ENCODE measurements at regions not wholly inside any gene's neighbourhood (a gene's known extent, or its start where the extent isn't known, plus 50 kb on each side); places are given as distances from the start of the nearest gene placed in this dataset.
"Not testable (repeated sequence)": the region's sequence is repeated elsewhere in the genome, so short reads cannot be mapped to it uniquely, and the experiment has no call there.

- Histone ChIP-seq H3K4me3 (ENCODE audit: low read length) (no peak overlapping the region), H3K9ac (ENCODE audit: low read depth, low read length) (no peak overlapping the region), H3K9me3 (replicated peaks; ENCODE audit: low read length) (no peaks in the 10 kb centered on the region), H3K27me3 (ENCODE audit: control insufficient read depth, insufficient read depth, low read length) (peaks cover 40% of the 10 kb centered on the region), H3K4me2 (ENCODE audit: low read length) (no peak overlapping the region), H3K36me3 (ENCODE audit: insufficient read depth, low read length) (no peaks in the 10 kb centered on the region), H3K4me1 (ENCODE audit: control insufficient read depth, insufficient read depth, low read length) (no peaks in the 10 kb centered on the region)
Measured at GRCh38 chr7:140283472-140283871, 106.7 kb upstream of the KDM7A start.

DNA sequence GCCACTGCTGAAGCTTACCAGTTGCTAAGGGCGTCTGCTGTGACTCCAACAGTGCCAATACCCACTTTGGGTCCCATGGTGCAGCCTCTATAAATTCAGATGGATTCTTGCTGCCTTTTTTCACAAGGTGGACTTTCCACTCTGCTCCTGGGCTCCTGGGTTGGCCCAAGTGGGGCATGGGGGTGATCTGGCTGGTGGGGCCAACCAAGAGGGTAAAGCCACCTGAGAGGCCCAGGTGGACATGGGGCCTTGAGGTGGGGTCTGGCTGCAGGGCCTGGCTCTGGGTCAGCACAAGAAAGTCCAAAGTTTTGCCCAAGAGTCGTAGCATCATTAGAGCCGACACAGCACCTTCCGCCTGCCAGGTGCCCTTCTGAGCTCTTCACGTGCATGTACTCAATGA is 105.2 kb upstream of the KDM7A start:
- Histone ChIP-seq H3K4me2 (ENCODE audit: low read length) (no peak overlapping the region), H3K27me3 (ENCODE audit: control insufficient read depth, insufficient read depth, low read length) (peaks cover 41% of the 10 kb centered on the region), H3K9me3 (replicated peaks; ENCODE audit: low read length) (no peaks in the 10 kb centered on the region), H3K4me1 (ENCODE audit: control insufficient read depth, insufficient read depth, low read length) (no peaks in the 10 kb centered on the region), H3K4me3 (ENCODE audit: low read length) (no peak overlapping the region), H3K9ac (ENCODE audit: low read depth, low read length) (no peak overlapping the region), H3K36me3 (ENCODE audit: insufficient read depth, low read length) (no peaks in the 10 kb centered on the region)

GRCh38 chr7:140281255-140281654 is 104.5 kb upstream of the KDM7A start:
- H3K4me2 ChIP-seq (ENCODE audit: low read length), result no peak overlapping the region
- H3K4me1 ChIP-seq (ENCODE audit: control insufficient read depth, insufficient read depth, low read length), result no peaks in the 10 kb centered on the region
- H3K4me3 ChIP-seq (ENCODE audit: low read length), result no peak overlapping the region
- H3K9me3 ChIP-seq (replicated peaks; ENCODE audit: low read length), result no peaks in the 10 kb centered on the region
- no peak overlapping the region for H3K9ac ChIP-seq (ENCODE audit: low read depth, low read length)
- peaks cover 46% of the 10 kb centered on the region for H3K27me3 ChIP-seq (ENCODE audit: control insufficient read depth, insufficient read depth, low read length)
- no peaks in the 10 kb centered on the region for H3K36me3 ChIP-seq (ENCODE audit: insufficient read depth, low read length)

GRCh38 chr7:140276001-140276400 is 99.2 kb upstream of the KDM7A start:
- H3K27me3 ChIP-seq (ENCODE audit: control insufficient read depth, insufficient read depth, low read length), result peaks cover 44% of the 10 kb centered on the region
- no peak overlapping the region for H3K9ac ChIP-seq (ENCODE audit: low read depth, low read length)
- no peak overlapping the region for H3K4me3 ChIP-seq (ENCODE audit: low read length)
- no peak overlapping the region for H3K4me2 ChIP-seq (ENCODE audit: low read length)
- H3K36me3 ChIP-seq (ENCODE audit: insufficient read depth, low read length), result no peaks in the 10 kb centered on the region
- no peaks in the 10 kb centered on the region for H3K9me3 ChIP-seq (replicated peaks; ENCODE audit: low read length)
- no peaks in the 10 kb centered on the region for H3K4me1 ChIP-seq (ENCODE audit: control insufficient read depth, insufficient read depth, low read length)

- Histone ChIP-seq H3K9me3 (replicated peaks; ENCODE audit: low read length) (no peaks in the 10 kb centered on the region), H3K27me3 (ENCODE audit: control insufficient read depth, insufficient read depth, low read length) (peaks cover 43% of the 10 kb centered on the region), H3K36me3 (ENCODE audit: insufficient read depth, low read length) (no peaks in the 10 kb centered on the region), H3K4me2 (ENCODE audit: low read length) (no peak overlapping the region), H3K4me1 (ENCODE audit: control insufficient read depth, insufficient read depth, low read length) (no peaks in the 10 kb centered on the region), H3K9ac (ENCODE audit: low read depth, low read length) (no peak overlapping the region), H3K4me3 (ENCODE audit: low read length) (no peak overlapping the region)
Measured at GRCh38 chr7:140275069-140275965, 98.5 kb upstream of the KDM7A start.

DNA sequence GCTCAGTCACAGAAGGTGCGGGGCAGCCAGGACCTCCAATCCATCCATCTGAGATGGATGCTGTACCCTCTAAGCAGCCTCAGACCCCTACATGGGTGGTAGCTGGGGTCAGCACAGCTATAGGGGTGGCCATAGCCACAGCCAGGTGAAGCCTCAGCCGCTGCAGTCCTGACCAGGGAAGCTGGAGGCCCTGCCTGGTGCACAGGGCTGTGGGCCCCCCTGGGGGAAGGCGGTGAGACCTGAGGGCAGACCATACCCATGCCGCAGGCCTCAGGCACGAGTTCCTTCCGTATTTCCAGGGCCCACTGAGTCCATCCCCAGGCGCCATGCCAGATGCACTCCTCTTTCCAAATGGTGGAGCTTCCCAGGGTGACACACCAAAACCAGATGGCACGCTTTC is 96.6 kb upstream of the KDM7A start:
- no peaks in the 10 kb centered on the region for H3K4me1 ChIP-seq (ENCODE audit: control insufficient read depth, insufficient read depth, low read length)
- H3K4me2 ChIP-seq (ENCODE audit: low read length), result no peak overlapping the region
- H3K27me3 ChIP-seq (ENCODE audit: control insufficient read depth, insufficient read depth, low read length), result peaks cover 34% of the 10 kb centered on the region
- no peak overlapping the region for H3K4me3 ChIP-seq (ENCODE audit: low read length)
- no peak overlapping the region for H3K9ac ChIP-seq (ENCODE audit: low read depth, low read length)
- H3K36me3 ChIP-seq (ENCODE audit: insufficient read depth, low read length), result no peaks in the 10 kb centered on the region
- no peaks in the 10 kb centered on the region for H3K9me3 ChIP-seq (replicated peaks; ENCODE audit: low read length)

- H3K27me3 ChIP-seq (ENCODE audit: control insufficient read depth, insufficient read depth, low read length), result peaks cover 20% of the 10 kb centered on the region
- H3K4me1 ChIP-seq (ENCODE audit: control insufficient read depth, insufficient read depth, low read length); H3K9ac ChIP-seq (ENCODE audit: low read depth, low read length); H3K9me3 ChIP-seq (replicated peaks; ENCODE audit: low read length); H3K36me3 ChIP-seq (ENCODE audit: insufficient read depth, low read length); H3K4me3 ChIP-seq (ENCODE audit: low read length); H3K4me2 ChIP-seq (ENCODE audit: low read length): not testable (repeated sequence)
Measured at GRCh38 chr7:140271643-140271968, 94.8 kb upstream of the KDM7A start.

GRCh38 chr7:140269004-140269638 is 92.3 kb upstream of the KDM7A start:
- H3K4me1 ChIP-seq (ENCODE audit: control insufficient read depth, insufficient read depth, low read length), result no peaks in the 10 kb centered on the region
- no peak overlapping the region for H3K4me3 ChIP-seq (ENCODE audit: low read length)
- no peaks in the 10 kb centered on the region for H3K9me3 ChIP-seq (replicated peaks; ENCODE audit: low read length)

DNA sequence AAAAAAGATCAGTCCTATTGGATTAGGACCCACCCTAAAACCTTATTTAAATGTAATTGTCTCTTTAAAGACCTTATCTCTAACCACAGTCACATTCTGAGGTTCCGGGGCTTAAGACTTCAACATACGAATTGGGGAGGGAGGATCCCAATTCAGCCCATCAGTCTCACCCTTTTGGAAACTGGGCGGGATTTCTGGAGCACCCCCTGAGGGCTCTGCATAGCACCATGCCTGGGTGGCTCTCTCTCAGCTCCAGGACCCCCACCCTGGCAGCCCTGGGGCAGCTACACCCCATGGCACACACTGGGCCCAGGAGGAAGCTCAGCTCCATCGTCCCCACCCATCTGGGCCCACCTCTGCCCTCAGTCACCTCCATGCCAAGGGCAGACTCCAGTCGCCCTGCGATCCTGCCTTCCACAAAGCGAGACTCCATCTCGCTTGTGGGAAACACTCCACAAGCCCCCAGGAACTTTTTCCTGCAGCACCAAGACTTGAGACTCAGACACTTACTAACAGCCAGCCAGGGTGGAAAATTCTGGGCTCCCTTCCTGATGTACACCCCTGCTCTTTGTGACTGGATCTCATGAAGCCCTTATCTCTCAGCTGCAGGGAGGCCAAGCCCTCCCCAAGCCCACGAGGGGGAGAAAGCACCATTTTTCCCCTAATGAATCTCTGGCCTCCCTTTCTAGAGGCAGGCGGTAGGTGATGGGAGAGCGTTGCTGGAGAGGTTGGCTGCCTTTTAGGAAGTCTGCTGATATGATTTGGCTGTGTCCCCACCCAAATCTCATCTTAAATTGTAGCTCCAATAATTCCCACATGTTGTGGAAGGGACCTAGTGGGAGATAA is 90.8 kb upstream of the KDM7A start:
- no peak overlapping the region for H3K4me3 ChIP-seq (ENCODE audit: low read length)

More at GRCh38 chr7:140269004-140269638, 92.3 kb upstream of the KDM7A start:
- Histone ChIP-seq H3K4me2 (ENCODE audit: low read length) (no peak overlapping the region), H3K9ac (ENCODE audit: low read depth, low read length) (no peak overlapping the region), H3K27me3 (ENCODE audit: control insufficient read depth, insufficient read depth, low read length) (peaks cover 12% of the 10 kb centered on the region), H3K36me3 (ENCODE audit: insufficient read depth, low read length) (no peaks in the 10 kb centered on the region)

GRCh38 chr7:140263277-140263676 is 86.5 kb upstream of the KDM7A start:
- Histone ChIP-seq H3K4me2 (ENCODE audit: low read length) (no peak overlapping the region), H3K27me3 (ENCODE audit: control insufficient read depth, insufficient read depth, low read length) (peaks cover 39% of the 10 kb centered on the region), H3K4me1 (ENCODE audit: control insufficient read depth, insufficient read depth, low read length) (no peaks in the 10 kb centered on the region), H3K4me3 (ENCODE audit: low read length) (no peak overlapping the region), H3K9me3 (replicated peaks; ENCODE audit: low read length) (no peaks in the 10 kb centered on the region), H3K9ac (ENCODE audit: low read depth, low read length) (no peak overlapping the region), H3K36me3 (ENCODE audit: insufficient read depth, low read length) (no peaks in the 10 kb centered on the region)

More for the DNA sequence above, 90.8 kb upstream of the KDM7A start:
- Histone ChIP-seq H3K36me3 (ENCODE audit: insufficient read depth, low read length) (no peaks in the 10 kb centered on the region), H3K4me2 (ENCODE audit: low read length) (no peak overlapping the region), H3K4me1 (ENCODE audit: control insufficient read depth, insufficient read depth, low read length) (no peaks in the 10 kb centered on the region), H3K9me3 (replicated peaks; ENCODE audit: low read length) (no peaks in the 10 kb centered on the region), H3K9ac (ENCODE audit: low read depth, low read length) (no peak overlapping the region), H3K27me3 (ENCODE audit: control insufficient read depth, insufficient read depth, low read length) (peaks cover 17% of the 10 kb centered on the region)

DNA sequence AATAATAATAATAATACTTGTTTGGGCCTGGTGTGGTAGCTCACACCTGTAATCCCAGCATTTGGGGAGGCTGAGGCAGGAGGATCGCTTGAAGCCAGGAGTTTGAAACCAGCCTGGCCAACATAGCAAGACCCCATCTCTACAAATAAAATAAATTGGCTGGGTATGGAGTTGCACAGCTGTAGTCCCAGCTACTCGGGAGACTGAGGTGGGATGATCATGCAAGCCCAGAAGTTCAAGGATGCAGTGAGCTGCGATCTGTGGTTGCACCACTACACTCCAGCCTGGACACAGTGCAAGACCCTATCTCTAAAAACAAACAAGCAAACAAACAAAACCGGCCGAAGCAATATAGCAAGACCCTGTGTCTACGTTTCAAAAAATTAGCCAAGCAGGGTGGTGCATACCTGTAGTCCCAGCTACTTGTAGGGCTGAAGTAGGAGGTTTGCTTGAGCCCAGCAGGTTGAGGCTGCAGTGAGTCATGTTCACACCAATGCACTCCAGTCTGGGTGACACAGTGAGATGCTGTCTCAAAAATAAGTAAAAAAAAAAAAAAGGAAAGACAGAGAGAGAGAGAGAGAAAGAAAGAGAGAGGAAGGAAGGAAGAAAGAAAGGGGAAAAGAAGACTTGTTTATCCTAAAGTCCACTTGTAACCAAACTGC is 85.6 kb upstream of the KDM7A start:
- H3K4me1 ChIP-seq (ENCODE audit: control insufficient read depth, insufficient read depth, low read length), result no peaks in the 10 kb centered on the region
- H3K4me3 ChIP-seq (ENCODE audit: low read length), result no peak overlapping the region
- H3K9me3 ChIP-seq (replicated peaks; ENCODE audit: low read length), result no peaks in the 10 kb centered on the region
- no peaks in the 10 kb centered on the region for H3K36me3 ChIP-seq (ENCODE audit: insufficient read depth, low read length)
- no peak overlapping the region for H3K9ac ChIP-seq (ENCODE audit: low read depth, low read length)
- H3K4me2 ChIP-seq (ENCODE audit: low read length), result no peak overlapping the region
- peaks cover 39% of the 10 kb centered on the region for H3K27me3 ChIP-seq (ENCODE audit: control insufficient read depth, insufficient read depth, low read length)

Measured in skeletal muscle satellite cell (primary cell).